ENCODE measurements at regions not wholly inside any gene's neighbourhood (a gene's known extent, or its start where the extent isn't known, plus 50 kb on each side); places are given as distances from the start of the nearest gene placed in this dataset.

GRCh38 chr14:38336298-38336697 is 80.4 kb upstream of the CLEC14A start:
- Histone ChIP-seq H3K27ac (ENCODE audit: low read depth, low read length) (no peak overlapping the region), H3K4me1 (ENCODE audit: control insufficient read depth, insufficient read depth, low read length) (no peaks in the 10 kb centered on the region), H3K9me3 (ENCODE audit: control insufficient read depth, insufficient read depth, low read depth, low read length) (peaks cover 5% of the 10 kb centered on the region), H3K9ac (ENCODE audit: low read length) (no peak overlapping the region), H3K36me3 (ENCODE audit: control insufficient read depth, insufficient read depth, low read length) (no peaks in the 10 kb centered on the region), H3K4me3 (ENCODE audit: low read depth, low read length) (no peak overlapping the region), H3K27me3 (ENCODE audit: control insufficient read depth, insufficient read depth, low read length) (no peaks in the 10 kb centered on the region)

GRCh38 chr14:38330275-38330674 is 74.4 kb upstream of the CLEC14A start:
- H3K36me3 ChIP-seq (ENCODE audit: control insufficient read depth, insufficient read depth, low read length) = no peaks in the 10 kb centered on the region
- H3K27me3 ChIP-seq (ENCODE audit: control insufficient read depth, insufficient read depth, low read length) = no peaks in the 10 kb centered on the region
- no peak overlapping the region for H3K4me3 ChIP-seq (ENCODE audit: low read depth, low read length)
- H3K27ac ChIP-seq (ENCODE audit: low read depth, low read length) = no peak overlapping the region
- no peak overlapping the region for H3K9ac ChIP-seq (ENCODE audit: low read length)
- peaks cover 11% of the 10 kb centered on the region for H3K4me1 ChIP-seq (ENCODE audit: control insufficient read depth, insufficient read depth, low read length)
- H3K9me3 ChIP-seq (ENCODE audit: control insufficient read depth, insufficient read depth, low read depth, low read length) = peaks cover 13% of the 10 kb centered on the region

- Histone ChIP-seq H3K4me1 (ENCODE audit: control insufficient read depth, insufficient read depth, low read length) (peaks cover 11% of the 10 kb centered on the region), H3K36me3 (ENCODE audit: control insufficient read depth, insufficient read depth, low read length) (no peaks in the 10 kb centered on the region), H3K9me3 (ENCODE audit: control insufficient read depth, insufficient read depth, low read depth, low read length) (peaks cover 13% of the 10 kb centered on the region), H3K27me3 (ENCODE audit: control insufficient read depth, insufficient read depth, low read length) (no peaks in the 10 kb centered on the region), H3K9ac (ENCODE audit: low read length) (no peak overlapping the region), H3K4me3 (ENCODE audit: low read depth, low read length) (no peak overlapping the region), H3K27ac (ENCODE audit: low read depth, low read length) (no peak overlapping the region)
These were observed 73.4 kb upstream of the CLEC14A start for GRCh38 chr14:38329246-38329645.

GRCh38 chr14:38316922-38317321 is 61.0 kb upstream of the CLEC14A start:
- Histone ChIP-seq H3K27me3 (ENCODE audit: control insufficient read depth, insufficient read depth, low read length) (no peaks in the 10 kb centered on the region; the same call in 1 of the 2 replicates), H3K4me1 (ENCODE audit: control insufficient read depth, insufficient read depth, low read length) (no peaks in the 10 kb centered on the region), H3K9me3 (ENCODE audit: control insufficient read depth, insufficient read depth, low read depth, low read length) (peaks cover 10% of the 10 kb centered on the region), H3K9ac (ENCODE audit: low read length) (no peak overlapping the region), H3K36me3 (ENCODE audit: control insufficient read depth, insufficient read depth, low read length) (no peaks in the 10 kb centered on the region), H3K27ac (ENCODE audit: low read depth, low read length) (no peak overlapping the region), H3K4me3 (ENCODE audit: low read depth, low read length) (no peak overlapping the region)

- no peak overlapping the region for H3K4me3 ChIP-seq (ENCODE audit: low read depth, low read length)
- no peaks in the 10 kb centered on the region for H3K9me3 ChIP-seq (ENCODE audit: control insufficient read depth, insufficient read depth, low read depth, low read length)
- H3K4me1 ChIP-seq (ENCODE audit: control insufficient read depth, insufficient read depth, low read length) = peaks cover 18% of the 10 kb centered on the region
- H3K36me3 ChIP-seq (ENCODE audit: control insufficient read depth, insufficient read depth, low read length) = no peaks in the 10 kb centered on the region
- no peak overlapping the region for H3K27ac ChIP-seq (ENCODE audit: low read depth, low read length)
- no peaks in the 10 kb centered on the region; the same call in 1 of the 2 replicates for H3K27me3 ChIP-seq (ENCODE audit: control insufficient read depth, insufficient read depth, low read length)
- no peak overlapping the region for H3K9ac ChIP-seq (ENCODE audit: low read length)
These were observed 55.8 kb upstream of the CLEC14A start for GRCh38 chr14:38311655-38312054.

- H3K27ac ChIP-seq (ENCODE audit: low read depth, low read length) = no peak overlapping the region
- H3K9me3 ChIP-seq (ENCODE audit: control insufficient read depth, insufficient read depth, low read depth, low read length) = no peaks in the 10 kb centered on the region
- H3K9ac ChIP-seq (ENCODE audit: low read length) = no peak overlapping the region
- H3K4me1 ChIP-seq (ENCODE audit: control insufficient read depth, insufficient read depth, low read length) = peaks cover 18% of the 10 kb centered on the region
- no peak overlapping the region for H3K4me3 ChIP-seq (ENCODE audit: low read depth, low read length)
- no peaks in the 10 kb centered on the region for H3K36me3 ChIP-seq (ENCODE audit: control insufficient read depth, insufficient read depth, low read length)
- no peaks in the 10 kb centered on the region for H3K27me3 ChIP-seq (ENCODE audit: control insufficient read depth, insufficient read depth, low read length)
These were observed 54.6 kb upstream of the CLEC14A start for GRCh38 chr14:38310420-38310995.

- no peak overlapping the region for H3K9ac ChIP-seq (ENCODE audit: low read length)
- no peaks in the 10 kb centered on the region for H3K36me3 ChIP-seq (ENCODE audit: control insufficient read depth, insufficient read depth, low read length)
- H3K4me1 ChIP-seq (ENCODE audit: control insufficient read depth, insufficient read depth, low read length) = peaks cover 18% of the 10 kb centered on the region
- H3K27ac ChIP-seq (ENCODE audit: low read depth, low read length) = no peak overlapping the region
- no peaks in the 10 kb centered on the region for H3K27me3 ChIP-seq (ENCODE audit: control insufficient read depth, insufficient read depth, low read length)
- no peak overlapping the region for H3K4me3 ChIP-seq (ENCODE audit: low read depth, low read length)
- no peaks in the 10 kb centered on the region for H3K9me3 ChIP-seq (ENCODE audit: control insufficient read depth, insufficient read depth, low read depth, low read length)
These were observed 53.8 kb upstream of the CLEC14A start for GRCh38 chr14:38309522-38310277.

Data from HUES6 (cell line).